Endothelial cell of umbilical vein (primary cell): ENCODE measurements at regions not wholly inside any gene's neighbourhood (a gene's known extent, or its start where the extent isn't known, plus 50 kb on each side); places are given as distances from the start of the nearest gene placed in this dataset.
"Not testable (repeated sequence)": the region's sequence is repeated elsewhere in the genome, so short reads cannot be mapped to it uniquely, and the experiment has no call there.

Experiments used
- BruUV-seq: library from RNA; stranded (reverse); fragments of 400-500 nt; replicated peaks from 2 replicates; lab custom pipeline; 2021; lab: Mats Ljungman, UMichigan
- CTCF ChIA-PET: fragments of 300-600, 350-600 bp; sonication (Branson Sonifier 250); formaldehyde crosslinking; loops from one replicate; lab custom pipeline; 2021; ENCODE audit warnings: antibody characterized with exemption, inconsistent platforms; lab: Charles Lee
- POLR2A ChIA-PET: fragments of 300-600, 350-600 bp; sonication (Branson Sonifier 250); formaldehyde crosslinking; loops from one replicate; lab custom pipeline; 2021; ENCODE audit warnings: antibody characterized with exemption, inconsistent platforms; lab: Charles Lee
- DNase-seq: peaks from one replicate; pipeline ENCODE4 v3.0.0-alpha.2; 2011; ENCODE audit warnings: low read depth, low spot score
- FAIRE-seq: peaks from 2 replicates; lab custom pipeline; 2011; peaks lifted over from hg19 to GRCh38; lab: Jason Lieb, UNC
- H2AFZ ChIP-seq: 2 replicates; pipeline ENCODE4 v1.6.0; 2012; ENCODE audit warnings: low read depth, low read length, control low read depth, inconsistent platforms
- H3K27ac ChIP-seq: 2 replicates; pipeline ENCODE4 v1.5.1; 2011; ENCODE audit warnings: low read depth, mild to moderate bottlenecking, control low read depth, low read length, moderate library complexity; ENCODE audit not compliant: insufficient read depth
- H3K27me3 ChIP-seq, 2 experiments: 2 replicates each; pipeline versions ENCODE4 v1.6.0 to v1.6.1; 2011; ENCODE audit warnings: low read length in 2 of 2, mixed read lengths in 1 of 2; ENCODE audit not compliant: control insufficient read depth in 2 of 2, insufficient read depth in 2 of 2
- H3K36me3 ChIP-seq, 2 experiments: 2 replicates in 1 of 2; 3 replicates in 1 of 2; pipeline ENCODE4 v1.5.1; 2011; ENCODE audit warnings: low read length in 2 of 2, mild to moderate bottlenecking in 1 of 2, moderate library complexity in 1 of 2; ENCODE audit not compliant: control insufficient read depth in 2 of 2, insufficient read depth in 2 of 2; ENCODE audit errors: extremely low read depth in 1 of 2
- H3K4me1 ChIP-seq: 3 replicates; pipeline ENCODE4 v1.5.1; 2011; ENCODE audit warnings: mild to moderate bottlenecking, low read length; ENCODE audit not compliant: control insufficient read depth, insufficient read depth; ENCODE audit errors: extremely low read depth
- H3K4me2 ChIP-seq: 2 replicates; pipeline ENCODE4 v1.6.1; 2011; ENCODE audit warnings: low read length, control low read depth, mixed read lengths; ENCODE audit not compliant: insufficient read depth
- H3K4me3 ChIP-seq, 3 experiments: fragments of 200-600 bp in 1 of 3; sonication (generic), shearing (Covaris generic) in 1 of 3; replicated peaks in 1 of 3; 2 replicates each; pipeline ENCODE4 v1.5.1; 2011 to 2016; ENCODE audit warnings: control low read depth in 3 of 3, low read length in 3 of 3, mild to moderate bottlenecking in 2 of 3, inconsistent platforms in 1 of 3, low read depth in 1 of 3, moderate library complexity in 1 of 3; ENCODE audit not compliant: insufficient read depth in 1 of 3
- H3K79me2 ChIP-seq: 2 replicates; pipeline ENCODE4 v1.6.0; 2012; ENCODE audit warnings: low read length, inconsistent platforms; ENCODE audit not compliant: control insufficient read depth, insufficient read depth
- H3K9ac ChIP-seq: replicated peaks from 2 replicates; pipeline ENCODE3; 2011; ENCODE audit warnings: low read length, control low read depth; ENCODE audit not compliant: insufficient read depth; ENCODE audit errors: extremely low read depth
- H3K9me1 ChIP-seq: replicated peaks from 3 replicates; pipeline ENCODE4 v1.6.0; 2011; ENCODE audit warnings: mild to moderate bottlenecking, low read length; ENCODE audit not compliant: control insufficient read depth, insufficient read depth; ENCODE audit errors: extremely low read depth
- H3K9me3 ChIP-seq: replicated peaks from 2 replicates; pipeline ENCODE4 v1.5.1; 2012; ENCODE audit warnings: low read length, inconsistent platforms; ENCODE audit not compliant: control insufficient read depth, insufficient read depth
- H4K20me1 ChIP-seq: replicated peaks from 2 replicates; pipeline ENCODE3; 2011; ENCODE audit warnings: mild to moderate bottlenecking, low read length; ENCODE audit not compliant: control insufficient read depth, insufficient read depth; ENCODE audit errors: extremely low read depth
- dilution Hi-C: fragments of 300-500 bp; cut with MboI; formaldehyde crosslinking; loops from one replicate; pipeline ENCODE4 v1.15.0; 2019; ENCODE audit warnings: low sequenced_read_pairs; ENCODE audit not compliant: extremely low pct_ligation_motif_present
- intact Hi-C: fragments of 100-400 bp; cut with micrococcal nuclease; formaldehyde crosslinking; loops from one replicate; pipeline ENCODE4 v1.10.0; 2022

DNA sequence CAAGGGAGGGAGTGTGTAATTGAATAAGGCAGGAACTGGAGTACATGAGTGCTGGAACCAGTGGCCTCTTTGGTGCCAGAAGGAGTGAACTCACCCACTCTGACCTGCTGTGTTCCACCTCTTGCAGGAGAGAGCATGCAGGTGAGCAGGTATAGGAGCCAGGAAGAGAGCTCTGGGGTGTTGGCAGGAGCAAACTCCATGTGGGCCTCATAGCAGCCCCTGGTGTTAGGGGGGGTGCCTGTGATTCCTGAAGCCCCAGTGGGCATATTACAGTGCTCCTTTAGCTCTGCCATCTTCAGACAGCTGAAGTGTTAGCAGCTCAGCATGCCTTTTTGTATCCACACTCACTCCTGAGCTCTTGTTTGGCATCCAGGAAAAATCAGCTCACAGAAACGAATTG is 549.4 kb upstream of the TPTE start:
- DNase-seq, H3K9me3 ChIP-seq, H3K9me1 ChIP-seq, H3K9ac ChIP-seq, H3K4me1 ChIP-seq, H3K27me3 ChIP-seq, BruUV-seq, H3K4me2 ChIP-seq, H4K20me1 ChIP-seq, H3K4me3 ChIP-seq, H3K36me3 ChIP-seq, H3K27ac ChIP-seq, dilution Hi-C loops, H2AFZ ChIP-seq, FAIRE-seq, H3K79me2 ChIP-seq, POLR2A ChIA-PET, CTCF ChIA-PET, intact Hi-C loops: not testable (repeated sequence)

DNA sequence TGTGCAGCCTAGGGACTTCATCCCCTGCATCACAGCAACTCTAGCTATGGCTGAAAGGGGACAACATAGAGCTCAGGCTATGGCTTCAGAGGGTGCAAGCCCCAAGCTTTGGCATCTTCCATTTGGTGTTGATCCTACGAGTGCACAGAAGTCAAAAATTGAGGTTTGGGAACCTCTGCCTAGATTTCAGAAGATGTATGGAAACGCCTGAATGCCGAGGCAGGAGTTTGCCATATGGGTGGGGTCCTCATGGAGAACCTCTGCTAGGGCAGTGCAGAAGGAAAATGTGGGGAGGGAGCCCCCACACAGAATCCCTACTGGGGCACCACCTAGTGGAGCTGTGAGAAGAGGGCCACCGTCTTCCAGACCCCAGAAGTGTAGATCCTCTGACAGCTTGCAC is 543.0 kb upstream of the TPTE start:
- H3K9me1 ChIP-seq, H3K27ac ChIP-seq, H3K4me2 ChIP-seq, dilution Hi-C loops, intact Hi-C loops, H3K27me3 ChIP-seq, H3K79me2 ChIP-seq, H3K36me3 ChIP-seq, H3K9me3 ChIP-seq, H4K20me1 ChIP-seq, H3K4me1 ChIP-seq, FAIRE-seq, CTCF ChIA-PET, BruUV-seq, H3K9ac ChIP-seq, DNase-seq, POLR2A ChIA-PET, H2AFZ ChIP-seq, H3K4me3 ChIP-seq: not testable (repeated sequence)

DNA sequence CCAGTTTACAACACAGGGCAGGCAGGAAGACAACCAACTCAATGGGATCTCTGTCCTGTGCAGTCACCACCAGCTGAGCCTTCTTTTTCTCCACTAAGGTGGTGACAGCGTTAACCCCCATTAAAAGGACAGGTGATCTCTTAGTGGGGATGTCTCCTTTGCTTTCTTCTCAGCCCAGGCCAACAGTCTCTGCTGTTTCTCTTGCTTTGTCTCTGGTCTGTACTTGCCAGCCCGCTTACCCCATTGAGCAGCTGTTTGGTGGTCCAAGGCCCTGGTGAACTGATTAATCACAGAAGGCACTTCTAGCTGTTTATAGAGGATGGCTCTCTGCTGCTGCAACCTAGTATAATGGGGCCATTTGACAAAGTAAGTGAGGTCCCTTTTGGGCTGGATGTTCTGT is 523.9 kb upstream of the TPTE start:
- H2AFZ ChIP-seq, H3K36me3 ChIP-seq, H3K27me3 ChIP-seq, H3K27ac ChIP-seq, BruUV-seq, H3K79me2 ChIP-seq, FAIRE-seq, POLR2A ChIA-PET, H3K4me2 ChIP-seq, H3K9me1 ChIP-seq, DNase-seq, H3K4me1 ChIP-seq, intact Hi-C loops, H3K9ac ChIP-seq, CTCF ChIA-PET, H3K9me3 ChIP-seq, dilution Hi-C loops, H4K20me1 ChIP-seq, H3K4me3 ChIP-seq: not testable (repeated sequence)

DNA sequence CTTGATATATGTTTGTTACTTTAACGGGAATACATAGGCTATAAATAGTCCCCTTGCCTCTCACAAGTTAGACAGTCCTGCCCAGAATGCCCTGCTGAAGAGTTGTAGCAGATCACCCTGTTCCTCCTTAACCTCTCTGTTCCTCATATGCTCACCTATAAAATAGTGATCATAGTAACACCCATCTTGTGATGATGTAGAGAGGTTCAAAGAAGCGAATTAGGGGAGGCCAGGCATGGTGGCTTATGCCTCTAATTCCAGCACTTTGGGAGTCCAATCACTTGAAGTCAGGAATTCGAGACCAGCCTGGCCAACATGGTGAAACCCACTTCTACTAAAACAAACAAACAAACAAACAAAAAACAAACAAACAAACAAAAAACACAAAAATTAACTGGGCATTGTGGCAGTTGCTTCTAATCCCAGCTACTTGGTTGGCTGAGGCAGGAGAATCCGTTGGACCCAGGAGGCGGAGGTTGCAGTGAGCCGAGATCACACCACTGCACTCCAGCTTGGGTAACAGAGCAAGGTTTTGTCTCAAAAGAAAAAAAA is 518.5 kb upstream of the TPTE start:
- dilution Hi-C loops, FAIRE-seq: not testable (repeated sequence)

More for the DNA sequence above, 518.5 kb upstream of the TPTE start:
- H3K27me3 ChIP-seq, H3K27ac ChIP-seq, H3K4me1 ChIP-seq, H3K36me3 ChIP-seq, H3K4me3 ChIP-seq, POLR2A ChIA-PET, H3K4me2 ChIP-seq, intact Hi-C loops, H4K20me1 ChIP-seq, H2AFZ ChIP-seq, DNase-seq, CTCF ChIA-PET, H3K9me1 ChIP-seq, H3K9me3 ChIP-seq, H3K9ac ChIP-seq, H3K79me2 ChIP-seq, BruUV-seq: not testable (repeated sequence)
